HG02798 (cell line): ENCODE measurements at regions not wholly inside any gene's neighbourhood (a gene's known extent, or its start where the extent isn't known, plus 50 kb on each side); places are given as distances from the start of the nearest gene placed in this dataset.
"Not testable (repeated sequence)": the region's sequence is repeated elsewhere in the genome, so short reads cannot be mapped to it uniquely, and the experiment has no call there.

Source experiments
- ATAC-seq: cut with Tn5 transposase; IDR thresholded peaks from one replicate; pipeline ENCODE4 v1.9.1; 2021; ENCODE audit warnings: mild to moderate bottlenecking; ENCODE audit not compliant: unreplicated experiment, poor library complexity

- ATAC-seq, result not testable (repeated sequence)
These were observed 80.1 kb upstream of the TMEM170B start for GRCh38 chr6:11457422-11457821.

GRCh38 chr6:11452106-11452505 lies 85.4 kb upstream of the TMEM170B start:
- ATAC-seq, result not testable (repeated sequence)

- ATAC-seq, result no peak
These were observed 87.5 kb upstream of the TMEM170B start for GRCh38 chr6:11450037-11450436.

GRCh38 chr6:11449408-11449807 lies 88.1 kb upstream of the TMEM170B start:
- ATAC-seq, result no peak

GRCh38 chr6:11448038-11448437 lies 89.5 kb upstream of the TMEM170B start:
- ATAC-seq, result no peak

- ATAC-seq, result no peak
These were observed 90.3 kb upstream of the TMEM170B start for GRCh38 chr6:11447265-11447664.

GRCh38 chr6:11445146-11445545 lies 92.4 kb upstream of the TMEM170B start:
- ATAC-seq, result no peak

- not testable (repeated sequence) for ATAC-seq
These were observed 94.4 kb upstream of the TMEM170B start for GRCh38 chr6:11443125-11443524.

- no peak for ATAC-seq
These were observed 95.1 kb upstream of the TMEM170B start for GRCh38 chr6:11442495-11442894.

- ATAC-seq, result no peak
These were observed 97.7 kb upstream of the TMEM170B start for GRCh38 chr6:11439876-11440275.

- ATAC-seq, result no peak
These were observed 98.5 kb upstream of the TMEM170B start for GRCh38 chr6:11439017-11439420.

- no peak for ATAC-seq
These were observed 99.6 kb upstream of the TMEM170B start for GRCh38 chr6:11437824-11438459.

- no peak for ATAC-seq
These were observed 100.9 kb upstream of the TMEM170B start for GRCh38 chr6:11436508-11437096.

GRCh38 chr6:11434565-11435326 lies 102.8 kb upstream of the TMEM170B start:
- ATAC-seq, result no peak

- ATAC-seq, result no peak
These were observed 103.7 kb upstream of the TMEM170B start for GRCh38 chr6:11433860-11434259.

- no peak for ATAC-seq
These were observed 104.7 kb upstream of the TMEM170B start for GRCh38 chr6:11432713-11433450.

GRCh38 chr6:11432091-11432490 lies 105.5 kb upstream of the TMEM170B start:
- ATAC-seq, result no peak

- ATAC-seq, result no peak
These were observed 106.1 kb upstream of the TMEM170B start for GRCh38 chr6:11431455-11431937.

- ATAC-seq, result no peak
These were observed 107.5 kb upstream of the TMEM170B start for GRCh38 chr6:11430036-11430435.

GRCh38 chr6:11429577-11429976 lies 108.0 kb upstream of the TMEM170B start:
- ATAC-seq, result no peak

GRCh38 chr6:11428895-11429294 lies 108.7 kb upstream of the TMEM170B start:
- ATAC-seq, result peak; percentile 57
